Ascending aorta (tissue), 2 donors: ENCODE measurements at regions not wholly inside any gene's neighbourhood (a gene's known extent, or its start where the extent isn't known, plus 50 kb on each side); places are given as distances from the start of the nearest gene placed in this dataset.

Source experiments
- DNase-seq, 2 donors: peaks; one replicate each; pipeline ENCODE4 v3.0.0-alpha.2; 2019; ENCODE audit warnings: low spot score in 2 of 2
- H3K27ac ChIP-seq, 2 donors: fragments of 200-600 bp; sonication (generic); one replicate each; pipeline ENCODE4 v1.5.1; 2016 to 2017; ENCODE audit warnings: mild to moderate bottlenecking in 1 of 2
- H3K27me3 ChIP-seq: fragments of 200-600 bp; sonication (generic); one replicate; pipeline ENCODE4 v1.5.1; 2017
- H3K36me3 ChIP-seq, 2 donors: fragments of 200-600 bp; sonication (generic); one replicate each; pipeline ENCODE4 v1.5.1; 2016
- H3K4me1 ChIP-seq, 2 donors: fragments of 200-600 bp; sonication (generic); one replicate each; pipeline ENCODE4 v1.5.1; 2016 to 2017; ENCODE audit warnings: mild to moderate bottlenecking in 1 of 2
- H3K4me3 ChIP-seq, 2 donors: fragments of 200-600 bp; sonication (generic); one replicate each; pipeline ENCODE4 v1.5.1; 2016 to 2017; ENCODE audit warnings: mild to moderate bottlenecking in 1 of 2
- H3K9me3 ChIP-seq, 2 donors: fragments of 200-600 bp; sonication (generic); one replicate each; pipeline ENCODE4 v1.5.1; 2016
- CTCF ChIP-seq, 3 experiments: fragments of 200-600 bp in 2 of 3; fragments of 450-650 bp in 1 of 3; sonication (generic) in 2 of 3; IDR thresholded peaks; one replicate each; pipeline ENCODE4 v1.5.1; 2016 to 2019; ENCODE audit warnings: antibody characterized with exemption in 3 of 3, mild to moderate bottlenecking in 1 of 3, moderate library complexity in 1 of 3
- intact Hi-C: fragments of 100-400 bp; cut with DNase I; formaldehyde crosslinking; loops from one replicate; pipeline ENCODE4 v1.15.1; 2023

GRCh38 chr18:29248805-29249204 is 1071.9 kb upstream of the CDH2 start:
- no peak overlapping the region for H3K4me3 ChIP-seq
- intact Hi-C loops: loop anchor here (10.0 kb wide), 1 partner anchor 194 kb away; no protein-coding TSS in a partner anchor
- no peak for TF ChIP-seq CTCF (IDR thresholded peaks at IDR 0.05)

GRCh38 chr18:29241199-29241598 is 1064.3 kb upstream of the CDH2 start:
- no peaks in the 10 kb centered on the region for H3K27me3 ChIP-seq
- no peak for TF ChIP-seq CTCF (IDR thresholded peaks at IDR 0.05)
- intact Hi-C loops: loop anchor here (10.0 kb wide), 1 partner anchor 186 kb away; no protein-coding TSS in a partner anchor

More at GRCh38 chr18:29248805-29249204, 1071.9 kb upstream of the CDH2 start:
- H3K4me1 ChIP-seq: no peaks in the 10 kb centered on the region
- no peaks in the 10 kb centered on the region for H3K9me3 ChIP-seq
- H3K27me3 ChIP-seq: no peaks in the 10 kb centered on the region
- no peaks in the 10 kb centered on the region for H3K36me3 ChIP-seq
- H3K27ac ChIP-seq: no peak overlapping the region
- DNase-seq: no peak

GRCh38 chr18:29234751-29235150 is 1057.8 kb upstream of the CDH2 start:
- H3K4me1 ChIP-seq: no peaks in the 10 kb centered on the region
- no peak for TF ChIP-seq CTCF (IDR thresholded peaks at IDR 0.05)
- H3K9me3 ChIP-seq: peaks cover 0 to 10% of the 10 kb centered on the region in 2 donors
- no peak overlapping the region for H3K4me3 ChIP-seq
- H3K36me3 ChIP-seq: no peaks in the 10 kb centered on the region
- no peak for DNase-seq
- intact Hi-C loops: no loop called here
- no peaks in the 10 kb centered on the region for H3K27me3 ChIP-seq
- no peak overlapping the region for H3K27ac ChIP-seq

More at GRCh38 chr18:29241199-29241598, 1064.3 kb upstream of the CDH2 start:
- Histone ChIP-seq H3K4me1 (no peaks in the 10 kb centered on the region), H3K4me3 (no peak overlapping the region), H3K27ac (no peak overlapping the region), H3K36me3 (no peaks in the 10 kb centered on the region), H3K9me3 (no peaks in the 10 kb centered on the region)
- DNase-seq: no peak

GRCh38 chr18:29226213-29226612 is 1049.3 kb upstream of the CDH2 start:
- H3K4me3 ChIP-seq: no peak overlapping the region
- no peaks in the 10 kb centered on the region for H3K4me1 ChIP-seq
- no peak for TF ChIP-seq CTCF (IDR thresholded peaks at IDR 0.05)
- no peak overlapping the region for H3K27ac ChIP-seq
- no peak for DNase-seq
- no peaks in the 10 kb centered on the region for H3K9me3 ChIP-seq
- H3K36me3 ChIP-seq: no peaks in the 10 kb centered on the region
- intact Hi-C loops: no loop called here
- H3K27me3 ChIP-seq: no peaks in the 10 kb centered on the region

GRCh38 chr18:29225351-29225750 is 1048.4 kb upstream of the CDH2 start:
- no peaks in the 10 kb centered on the region for H3K4me1 ChIP-seq
- H3K27ac ChIP-seq: no peak overlapping the region
- TF ChIP-seq CTCF (IDR thresholded peaks at IDR 0.05): no peak
- intact Hi-C loops: no loop called here
- no peaks in the 10 kb centered on the region for H3K27me3 ChIP-seq
- H3K9me3 ChIP-seq: no peaks in the 10 kb centered on the region
- H3K4me3 ChIP-seq: no peak overlapping the region
- no peaks in the 10 kb centered on the region for H3K36me3 ChIP-seq
- no peak for DNase-seq

- H3K4me3 ChIP-seq: no peak overlapping the region
- intact Hi-C loops: no loop called here
- no peak for DNase-seq
- H3K27ac ChIP-seq: no peak overlapping the region
- TF ChIP-seq CTCF (IDR thresholded peaks at IDR 0.05): no peak
- H3K27me3 ChIP-seq: no peaks in the 10 kb centered on the region
- no peaks in the 10 kb centered on the region for H3K36me3 ChIP-seq
- H3K9me3 ChIP-seq: no peaks in the 10 kb centered on the region
- H3K4me1 ChIP-seq: no peaks in the 10 kb centered on the region
These were observed 1041.2 kb upstream of the CDH2 start for GRCh38 chr18:29218091-29218490.
